IPS DF 6.9 (cell line): ENCODE measurements at regions not wholly inside any gene's neighbourhood (a gene's known extent, or its start where the extent isn't known, plus 50 kb on each side); places are given as distances from the start of the nearest gene placed in this dataset.

Experiments
- DNase-seq: peaks from one replicate; pipeline ENCODE4 v3.0.0-alpha.2; 2013; ENCODE audit warnings: low read depth, low spot score
- H3K27ac ChIP-seq: one replicate; pipeline ENCODE4 v1.5.1; 2013; ENCODE audit warnings: low read length, control low read depth
- H3K27me3 ChIP-seq: 2 replicates; pipeline ENCODE4 v1.6.1; 2013; ENCODE audit warnings: mild to moderate bottlenecking, low read length; ENCODE audit not compliant: control insufficient read depth, insufficient read depth
- H3K36me3 ChIP-seq: 2 replicates; pipeline ENCODE4 v1.6.1; 2013; ENCODE audit warnings: low read length; ENCODE audit not compliant: control insufficient read depth, insufficient read depth
- H3K4me1 ChIP-seq: 2 replicates; pipeline ENCODE4 v1.6.1; 2013; ENCODE audit warnings: low read length; ENCODE audit not compliant: control insufficient read depth, insufficient read depth
- H3K4me3 ChIP-seq: 2 replicates; pipeline ENCODE4 v1.5.1; 2013; ENCODE audit warnings: mild to moderate bottlenecking, low read length
- H3K9me3 ChIP-seq: 2 replicates; pipeline ENCODE4 v1.6.1; 2013; ENCODE audit warnings: low read length, inconsistent platforms; ENCODE audit not compliant: control insufficient read depth, insufficient read depth
- WGBS: extraction: QIAGEN DNeasy Blood & Tissue Kit; methylation state at CpG from one replicate; pipeline ENCODE4 v1.1.7; 2013; ENCODE audit warnings: mixed read lengths, missing lambda C conversion rate; ENCODE audit not compliant: insufficient read length, insufficient coverage; 5-methylcytosine and 5-hydroxymethylcytosine counted together

GRCh38 chr12:105862163-105862821 is 276.5 kb downstream of the NUAK1 start:
- no peak for DNase-seq
- Histone ChIP-seq H3K9me3 (no peaks in the 10 kb centered on the region), H3K4me1 (peaks cover 2% of the 10 kb centered on the region; the same call in 1 of the 2 replicates), H3K27ac (no peak overlapping the region), H3K36me3 (no peaks in the 10 kb centered on the region), H3K27me3 (no peaks in the 10 kb centered on the region), H3K4me3 (no peak overlapping the region)
- WGBS = no CpG with 5 or more reads among the region's 10 CpGs

- Histone ChIP-seq H3K4me1 (peaks cover 2% of the 10 kb centered on the region; the same call in 1 of the 2 replicates), H3K36me3 (no peaks in the 10 kb centered on the region), H3K27me3 (no peaks in the 10 kb centered on the region), H3K4me3 (no peak overlapping the region), H3K9me3 (no peaks in the 10 kb centered on the region), H3K27ac (no peak overlapping the region)
- DNase-seq = no peak
- no CpG with 5 or more reads among the region's 4 CpGs for WGBS
Measured at GRCh38 chr12:105864316-105864715, 274.4 kb downstream of the NUAK1 start.

- no CpG with 5 or more reads among the region's 2 CpGs for WGBS
- Histone ChIP-seq H3K9me3 (no peaks in the 10 kb centered on the region), H3K27me3 (no peaks in the 10 kb centered on the region), H3K27ac (no peak overlapping the region), H3K4me3 (no peak overlapping the region), H3K4me1 (peaks cover 2% of the 10 kb centered on the region; the same call in 1 of the 2 replicates), H3K36me3 (no peaks in the 10 kb centered on the region)
- no peak for DNase-seq
Measured at GRCh38 chr12:105864901-105865300, 273.9 kb downstream of the NUAK1 start.

- H3K4me3 ChIP-seq = no peak overlapping the region
- no peak for DNase-seq
- WGBS = no CpG with 5 or more reads among the region's 6 CpGs
- no peaks in the 10 kb centered on the region for H3K36me3 ChIP-seq
- no peaks in the 10 kb centered on the region for H3K27me3 ChIP-seq
- peaks cover 2% of the 10 kb centered on the region; the same call in 1 of the 2 replicates for H3K4me1 ChIP-seq
- no peaks in the 10 kb centered on the region for H3K9me3 ChIP-seq
- H3K27ac ChIP-seq = no peak overlapping the region
Measured at GRCh38 chr12:105865886-105866285, 272.9 kb downstream of the NUAK1 start.

- no peaks in the 10 kb centered on the region for H3K4me1 ChIP-seq
- H3K4me3 ChIP-seq = no peak overlapping the region
- H3K36me3 ChIP-seq = no peaks in the 10 kb centered on the region
- DNase-seq = no peak
- no peaks in the 10 kb centered on the region for H3K9me3 ChIP-seq
- H3K27ac ChIP-seq = no peak overlapping the region
- no peaks in the 10 kb centered on the region for H3K27me3 ChIP-seq
Measured at GRCh38 chr12:105874121-105874520, 264.6 kb downstream of the NUAK1 start.

- Histone ChIP-seq H3K4me3 (no peak overlapping the region), H3K36me3 (no peaks in the 10 kb centered on the region), H3K4me1 (no peaks in the 10 kb centered on the region), H3K9me3 (no peaks in the 10 kb centered on the region), H3K27ac (no peak overlapping the region), H3K27me3 (no peaks in the 10 kb centered on the region)
- no peak for DNase-seq
- WGBS = no CpG with 5 or more reads among the region's 2 CpGs
Measured at GRCh38 chr12:105876396-105876927, 262.3 kb downstream of the NUAK1 start.

- H3K36me3 ChIP-seq = no peaks in the 10 kb centered on the region
- no CpG with 5 or more reads among the region's 3 CpGs for WGBS
- H3K4me3 ChIP-seq = no peak overlapping the region
- no peak for DNase-seq
- H3K4me1 ChIP-seq = no peaks in the 10 kb centered on the region
- no peaks in the 10 kb centered on the region for H3K27me3 ChIP-seq
- H3K9me3 ChIP-seq = no peaks in the 10 kb centered on the region
- no peak overlapping the region for H3K27ac ChIP-seq
Measured at GRCh38 chr12:105878964-105879363, 259.8 kb downstream of the NUAK1 start.

- H3K4me3 ChIP-seq = no peak overlapping the region
- H3K27ac ChIP-seq = no peak overlapping the region
- H3K36me3 ChIP-seq = no peaks in the 10 kb centered on the region
- no peaks in the 10 kb centered on the region for H3K4me1 ChIP-seq
- DNase-seq = no peak
- H3K9me3 ChIP-seq = no peaks in the 10 kb centered on the region
- H3K27me3 ChIP-seq = no peaks in the 10 kb centered on the region
- no CpG with 5 or more reads among the region's 2 CpGs for WGBS
Measured at GRCh38 chr12:105880824-105881388, 257.8 kb downstream of the NUAK1 start.

GRCh38 chr12:105882404-105882803 is 256.4 kb downstream of the NUAK1 start:
- no peak for DNase-seq
- no peak overlapping the region for H3K27ac ChIP-seq
- WGBS = no CpG with 5 or more reads among the region's 1 CpG
- H3K27me3 ChIP-seq = no peaks in the 10 kb centered on the region
- no peaks in the 10 kb centered on the region; the same call in 1 of the 2 replicates for H3K4me1 ChIP-seq
- H3K4me3 ChIP-seq = no peak overlapping the region
- no peaks in the 10 kb centered on the region for H3K36me3 ChIP-seq
- no peaks in the 10 kb centered on the region for H3K9me3 ChIP-seq

- H3K4me3 ChIP-seq = no peak overlapping the region
- 100% methylated on average over 1 of the region's 3 CpGs for WGBS
- no peaks in the 10 kb centered on the region for H3K9me3 ChIP-seq
- no peak for DNase-seq
- H3K27me3 ChIP-seq = no peaks in the 10 kb centered on the region
- no peak overlapping the region for H3K27ac ChIP-seq
- H3K36me3 ChIP-seq = no peaks in the 10 kb centered on the region
- no peaks in the 10 kb centered on the region; the same call in 1 of the 2 replicates for H3K4me1 ChIP-seq
Measured at GRCh38 chr12:105887131-105887530, 251.6 kb downstream of the NUAK1 start.

GRCh38 chr12:105888696-105889095 is 250.1 kb downstream of the NUAK1 start:
- WGBS = no CpG with 5 or more reads among the region's 4 CpGs
- no peaks in the 10 kb centered on the region; the same call in 1 of the 2 replicates for H3K4me1 ChIP-seq
- H3K9me3 ChIP-seq = no peaks in the 10 kb centered on the region
- DNase-seq = no peak
- H3K27me3 ChIP-seq = no peaks in the 10 kb centered on the region
- no peaks in the 10 kb centered on the region for H3K36me3 ChIP-seq
- H3K27ac ChIP-seq = no peak overlapping the region
- H3K4me3 ChIP-seq = no peak overlapping the region
